IgD-negative memory B cell (primary cell): ENCODE measurements at regions not wholly inside any gene's neighbourhood (a gene's known extent, or its start where the extent isn't known, plus 50 kb on each side); places are given as distances from the start of the nearest gene placed in this dataset.

Source experiments
- H3K27ac Mint-ChIP-seq, 3 donors: one replicate each; pipeline ENCODE4 v1.8.0; 2020 to 2022; ENCODE audit warnings: mild to moderate bottlenecking in 3 of 3, mixed read lengths in 3 of 3, moderate library complexity in 1 of 3
- H3K27me3 Mint-ChIP-seq: one replicate; pipeline ENCODE4 v1.8.0; 2021; ENCODE audit warnings: mixed read lengths
- H3K36me3 Mint-ChIP-seq: one replicate; pipeline ENCODE4 v1.8.0; 2020; ENCODE audit warnings: mild to moderate bottlenecking, mixed read lengths
- H3K4me1 Mint-ChIP-seq, 3 donors: one replicate each; pipeline ENCODE4 v1.8.0; 2020 to 2022; ENCODE audit warnings: mixed read lengths in 3 of 3, mild to moderate bottlenecking in 1 of 3
- H3K4me3 Mint-ChIP-seq, 4 donors: one replicate each; pipeline ENCODE4 v1.8.0; 2020 to 2022; ENCODE audit warnings: mild to moderate bottlenecking in 4 of 4, mixed read lengths in 4 of 4, moderate library complexity in 3 of 4
- H3K9me3 Mint-ChIP-seq, 3 donors: one replicate each; pipeline ENCODE4 v1.8.0; 2020 to 2021; ENCODE audit warnings: mixed read lengths in 3 of 3, mild to moderate bottlenecking in 1 of 3

- Mint-ChIP-seq H3K36me3 (no peaks in the 10 kb centered on the region), H3K9me3 (no peaks in the 10 kb centered on the region), H3K27ac (peak overlapping the region in 1 of 3 donors; percentile 9), H3K27me3 (peaks cover 29% of the 10 kb centered on the region), H3K4me3 (no peak overlapping the region), H3K4me1 (peaks cover 11 to 15% (median 12%) of the 10 kb centered on the region in 3 donors)
Observed at GRCh38 chr2:15731213-15731888, 139.7 kb downstream of the DDX1 start.

DNA sequence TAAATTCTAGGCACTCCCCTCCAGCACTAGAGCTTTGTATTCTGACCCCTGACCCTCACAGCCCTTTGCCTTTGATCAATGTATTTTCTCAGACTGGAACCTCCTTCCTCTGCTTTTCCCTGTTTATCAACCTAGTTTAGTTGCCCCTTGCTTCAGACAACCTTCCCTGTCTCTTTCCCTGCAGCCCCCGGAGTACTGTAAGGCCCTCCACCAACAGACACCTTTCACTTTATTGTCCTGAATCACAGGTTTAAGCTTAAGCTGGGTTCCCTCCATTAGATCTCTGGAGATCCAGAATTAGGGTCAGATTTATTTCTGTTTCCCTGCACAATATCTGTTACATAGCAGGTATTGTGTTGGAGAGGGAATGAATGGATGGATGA, 140.2 kb downstream of the DDX1 start:
- no peaks in the 10 kb centered on the region for H3K9me3 Mint-ChIP-seq
- peak overlapping the region in 1 of 3 donors; percentile 9 for H3K27ac Mint-ChIP-seq
- H3K36me3 Mint-ChIP-seq: no peaks in the 10 kb centered on the region
- H3K4me1 Mint-ChIP-seq: peaks cover 11 to 15% (median 12%) of the 10 kb centered on the region in 3 donors
- peaks cover 29% of the 10 kb centered on the region for H3K27me3 Mint-ChIP-seq
- peak overlapping the region in 1 of 4 donors; percentile 67 for H3K4me3 Mint-ChIP-seq

DNA sequence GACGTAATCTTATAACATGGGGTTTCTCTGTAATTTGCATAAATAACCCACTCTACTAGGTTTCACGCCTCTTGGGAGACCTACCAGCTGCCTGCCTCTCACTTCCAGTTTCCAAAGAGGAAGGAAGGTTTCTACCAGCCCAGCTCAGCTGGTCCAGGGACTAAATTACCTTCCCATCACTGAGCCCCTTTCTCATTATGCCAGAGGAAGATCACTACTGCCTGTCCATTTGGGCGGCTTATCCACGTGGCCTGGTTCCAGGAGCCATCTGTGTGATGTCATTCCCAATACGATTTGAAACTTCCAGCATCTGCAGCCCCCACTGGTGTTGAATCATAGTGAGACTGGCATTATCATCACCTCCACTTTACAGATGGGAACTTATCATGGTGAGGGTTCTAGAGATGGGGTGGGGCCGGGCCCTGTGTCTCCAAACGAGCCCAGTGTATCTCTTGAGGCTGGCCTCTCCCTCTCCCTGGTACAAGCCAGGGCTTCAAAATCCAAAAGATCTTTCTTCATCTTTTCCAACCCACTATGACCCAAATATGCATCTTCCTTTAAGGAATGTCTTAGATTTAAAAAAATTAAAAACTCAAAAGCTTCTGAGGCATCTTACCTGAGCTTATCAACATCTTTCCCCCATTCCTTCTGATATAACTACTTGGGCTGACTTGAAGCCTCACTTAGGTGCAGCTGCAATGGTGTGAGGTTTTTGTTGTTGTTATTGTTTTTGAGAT, 140.8 kb downstream of the DDX1 start:
- H3K27me3 Mint-ChIP-seq: peaks cover 29% of the 10 kb centered on the region
- H3K4me1 Mint-ChIP-seq: peaks cover 11 to 15% (median 12%) of the 10 kb centered on the region in 3 donors
- H3K9me3 Mint-ChIP-seq: no peaks in the 10 kb centered on the region
- no peaks in the 10 kb centered on the region for H3K36me3 Mint-ChIP-seq
- H3K27ac Mint-ChIP-seq: no peak overlapping the region
- peak overlapping the region in 1 of 4 donors; percentile 67 for H3K4me3 Mint-ChIP-seq

DNA sequence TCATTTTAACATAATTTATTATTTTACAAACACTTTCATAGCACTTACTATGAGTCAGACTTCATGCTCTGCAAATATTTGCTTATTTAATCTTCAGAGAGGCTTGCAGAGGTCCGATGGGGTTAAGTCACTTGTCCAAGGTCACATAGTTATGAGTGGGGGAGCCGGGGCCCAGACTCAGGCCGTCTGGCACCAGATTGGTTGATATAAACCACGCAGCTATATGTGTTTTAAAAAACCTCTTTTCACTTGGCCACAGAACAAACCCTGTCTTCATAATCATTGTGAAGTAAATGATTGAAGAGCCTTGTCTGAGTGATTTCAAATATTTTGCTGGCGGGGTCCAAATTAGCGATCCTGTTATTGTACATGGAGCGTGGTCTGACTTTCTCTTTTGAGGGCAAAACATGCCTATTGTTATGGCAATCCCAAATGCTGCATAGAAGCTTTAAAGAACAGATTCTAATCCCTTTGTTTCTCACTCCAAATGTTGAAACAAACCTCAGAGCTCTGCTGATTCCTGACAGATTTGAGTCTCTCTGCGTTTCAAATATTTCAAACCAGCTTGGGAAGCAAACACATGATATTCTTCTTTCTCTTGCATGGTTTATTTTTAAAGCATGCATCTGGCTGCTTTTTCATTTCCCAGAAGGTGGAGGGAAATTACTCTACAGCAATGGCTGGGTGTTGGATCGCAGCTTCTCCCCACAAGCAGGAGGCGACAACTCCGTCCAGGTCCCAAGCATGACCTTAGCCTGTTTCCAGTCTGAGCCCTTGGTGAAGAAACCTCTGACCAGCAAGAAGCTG, 142.4 kb downstream of the DDX1 start:
- Mint-ChIP-seq H3K4me1 (peaks cover 11 to 15% (median 12%) of the 10 kb centered on the region in 3 donors), H3K27ac (no peak overlapping the region), H3K4me3 (no peak overlapping the region), H3K27me3 (peaks cover 29% of the 10 kb centered on the region), H3K36me3 (no peaks in the 10 kb centered on the region), H3K9me3 (no peaks in the 10 kb centered on the region)

- Mint-ChIP-seq H3K9me3 (no peaks in the 10 kb centered on the region), H3K36me3 (no peaks in the 10 kb centered on the region), H3K4me1 (peaks cover 11 to 15% (median 12%) of the 10 kb centered on the region in 3 donors), H3K27me3 (peaks cover 27% of the 10 kb centered on the region), H3K4me3 (no peak overlapping the region), H3K27ac (no peak overlapping the region)
Observed at GRCh38 chr2:15734674-15735483, 143.2 kb downstream of the DDX1 start.

- no peaks in the 10 kb centered on the region for H3K9me3 Mint-ChIP-seq
- no peaks in the 10 kb centered on the region for H3K36me3 Mint-ChIP-seq
- peaks cover 27% of the 10 kb centered on the region for H3K27me3 Mint-ChIP-seq
- H3K4me3 Mint-ChIP-seq: no peak overlapping the region
- no peak overlapping the region for H3K27ac Mint-ChIP-seq
- peaks cover 11 to 15% (median 12%) of the 10 kb centered on the region in 3 donors for H3K4me1 Mint-ChIP-seq
Observed at GRCh38 chr2:15735484-15736326, 144.0 kb downstream of the DDX1 start.

GRCh38 chr2:15736396-15737180, 144.9 kb downstream of the DDX1 start:
- Mint-ChIP-seq H3K9me3 (peaks cover 0 to under 1% (median 0%) of the 10 kb centered on the region in 3 donors), H3K27me3 (peaks cover 24% of the 10 kb centered on the region), H3K4me3 (no peak overlapping the region), H3K27ac (no peak overlapping the region), H3K36me3 (no peaks in the 10 kb centered on the region), H3K4me1 (peaks cover 9 to 15% (median 11%) of the 10 kb centered on the region in 3 donors)

DNA sequence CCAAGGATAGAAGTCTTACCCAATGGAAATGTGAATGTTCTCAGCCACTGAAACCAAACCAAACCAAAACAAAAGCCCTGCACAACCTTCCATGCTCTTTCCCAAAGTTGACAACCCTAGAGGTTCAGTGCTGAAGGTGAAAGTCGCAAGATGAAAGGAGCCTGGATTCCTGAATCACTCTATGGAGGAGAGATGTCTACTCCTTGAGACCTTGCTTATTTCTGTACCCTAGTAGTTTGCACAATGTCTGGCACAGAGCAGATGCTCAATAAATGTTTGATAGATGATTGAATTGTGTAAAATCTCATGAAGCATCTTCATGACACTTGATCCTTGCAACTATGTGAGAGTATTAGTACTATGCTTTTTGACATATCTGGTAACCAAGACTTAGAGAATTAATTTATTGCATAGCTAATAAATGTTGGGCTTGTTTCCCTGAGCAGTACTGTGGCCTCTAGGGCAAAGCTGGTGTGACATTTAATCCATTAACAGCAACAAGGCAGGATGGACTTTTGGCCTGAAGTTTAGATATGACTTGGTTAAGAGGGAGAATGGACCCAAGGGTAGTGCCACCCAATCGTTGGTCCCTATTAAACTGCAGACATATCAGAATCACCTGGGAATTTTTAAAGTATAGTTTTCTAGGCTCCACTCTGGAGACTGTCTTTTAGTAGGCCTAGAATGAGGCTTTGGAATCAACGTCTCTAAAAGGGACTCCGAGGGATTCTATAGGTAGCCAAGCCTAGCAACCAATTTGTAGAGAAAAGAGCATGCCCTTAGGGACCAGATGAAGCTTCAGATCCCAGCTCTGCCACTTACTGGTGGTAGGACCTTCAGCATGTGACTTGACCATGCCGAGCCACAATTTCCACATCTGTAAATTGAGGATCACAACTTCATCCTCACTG, 145.9 kb downstream of the DDX1 start:
- peaks cover 2 to 5% (median 2%) of the 10 kb centered on the region in 3 donors for H3K4me1 Mint-ChIP-seq
- peaks cover 0 to 7% (median 0%) of the 10 kb centered on the region in 3 donors for H3K9me3 Mint-ChIP-seq
- H3K27ac Mint-ChIP-seq: no peak overlapping the region
- H3K27me3 Mint-ChIP-seq: peaks cover 17% of the 10 kb centered on the region
- H3K4me3 Mint-ChIP-seq: no peak overlapping the region
- no peaks in the 10 kb centered on the region for H3K36me3 Mint-ChIP-seq

- H3K4me3 Mint-ChIP-seq: no peak overlapping the region
- H3K27me3 Mint-ChIP-seq: peaks cover 16% of the 10 kb centered on the region
- H3K4me1 Mint-ChIP-seq: peaks cover 0 to 4% (median 2%) of the 10 kb centered on the region in 3 donors
- H3K27ac Mint-ChIP-seq: no peak overlapping the region
- peaks cover 0 to 7% (median 0%) of the 10 kb centered on the region in 3 donors for H3K9me3 Mint-ChIP-seq
- H3K36me3 Mint-ChIP-seq: no peaks in the 10 kb centered on the region
Observed at GRCh38 chr2:15738225-15738546, 146.5 kb downstream of the DDX1 start.

DNA sequence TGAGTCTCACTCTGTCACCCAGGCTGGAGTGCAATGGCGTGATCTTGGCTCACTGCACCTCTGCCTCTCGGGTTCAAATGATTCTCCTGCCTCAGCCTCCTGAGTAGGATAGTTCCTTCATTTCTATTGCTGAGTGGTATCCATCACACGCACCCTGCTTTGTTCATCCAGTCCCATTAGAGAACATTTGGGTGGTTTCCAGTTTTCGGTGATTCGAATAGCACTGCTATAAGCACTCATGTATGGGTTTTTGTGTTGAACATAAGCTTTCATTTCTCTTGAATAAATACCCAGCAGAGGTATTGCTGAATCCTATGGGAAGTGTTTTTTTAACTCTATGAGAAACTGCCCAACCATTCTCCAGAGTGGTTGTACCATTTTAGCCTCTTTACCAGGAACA, 147.3 kb downstream of the DDX1 start:
- H3K36me3 Mint-ChIP-seq: no peaks in the 10 kb centered on the region
- no peak overlapping the region for H3K4me3 Mint-ChIP-seq
- H3K27ac Mint-ChIP-seq: no peak overlapping the region
- peaks cover 0 to 7% (median 0%) of the 10 kb centered on the region in 3 donors for H3K9me3 Mint-ChIP-seq
- H3K27me3 Mint-ChIP-seq: peaks cover 16% of the 10 kb centered on the region
- H3K4me1 Mint-ChIP-seq: peaks cover 0 to 4% (median 2%) of the 10 kb centered on the region in 3 donors

DNA sequence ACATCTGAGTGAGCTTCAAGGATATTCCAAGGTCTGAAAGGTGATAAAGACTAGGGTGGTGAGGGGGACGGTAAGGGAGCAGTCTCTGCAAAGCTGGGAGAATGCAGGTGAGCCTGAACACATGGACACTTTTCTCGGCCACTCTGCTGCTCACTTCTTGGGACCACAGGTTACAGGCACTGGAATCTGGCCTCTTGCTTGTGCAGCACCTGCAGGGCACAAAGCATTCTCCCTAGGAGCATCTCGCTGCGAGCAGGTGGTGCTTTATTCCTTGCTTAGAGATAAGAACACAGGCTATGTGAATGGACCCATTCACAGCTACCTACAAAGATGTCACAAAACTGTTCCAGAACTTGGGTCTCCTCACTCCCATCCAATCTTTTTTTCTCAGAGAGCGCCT, 153.2 kb downstream of the DDX1 start:
- Mint-ChIP-seq H3K4me1 (no peaks in the 10 kb centered on the region), H3K36me3 (no peaks in the 10 kb centered on the region)

GRCh38 chr2:15745350-15745749, 153.7 kb downstream of the DDX1 start:
- Mint-ChIP-seq H3K4me3 (no peak overlapping the region), H3K4me1 (no peaks in the 10 kb centered on the region)

More for the DNA sequence above, 153.2 kb downstream of the DDX1 start:
- Mint-ChIP-seq H3K27me3 (peaks cover 5% of the 10 kb centered on the region), H3K9me3 (peaks cover 0 to 7% (median 0%) of the 10 kb centered on the region in 3 donors), H3K27ac (no peak overlapping the region), H3K4me3 (no peak overlapping the region)

More at GRCh38 chr2:15745350-15745749, 153.7 kb downstream of the DDX1 start:
- Mint-ChIP-seq H3K9me3 (peaks cover 0 to 7% (median 0%) of the 10 kb centered on the region in 3 donors), H3K36me3 (no peaks in the 10 kb centered on the region), H3K27ac (no peak overlapping the region), H3K27me3 (peaks cover 5% of the 10 kb centered on the region)
